T-helper 2 cell treated with Interferon-gamma antibody and Interleukin-4, amounts not matched to agents 100 ng/mL and 5 ng/mL, for 36 hours (primary cell): ENCODE measurements at regions not wholly inside any gene's neighbourhood (a gene's known extent, or its start where the extent isn't known, plus 50 kb on each side); places are given as distances from the start of the nearest gene placed in this dataset.

Source experiments
- intact Hi-C: fragments of 100-400 bp; cut with micrococcal nuclease; formaldehyde crosslinking; loops from one replicate; pipeline ENCODE4 v1.15.1; 2023

- intact Hi-C loops = no loop called here
Observed at GRCh38 chr7:45235905-45236304, 78.3 kb downstream of the RAMP3 start.

GRCh38 chr7:45236666-45237065, 79.1 kb downstream of the RAMP3 start:
- intact Hi-C loops = no loop called here

- intact Hi-C loops = no loop called here
Observed at GRCh38 chr7:45237788-45238461, 80.3 kb downstream of the RAMP3 start.

- intact Hi-C loops = no loop called here
Observed at GRCh38 chr7:45238806-45239205, 81.2 kb downstream of the RAMP3 start.

GRCh38 chr7:45239486-45239885, 81.9 kb downstream of the RAMP3 start:
- intact Hi-C loops = no loop called here

- intact Hi-C loops = no loop called here
Observed at GRCh38 chr7:45240273-45240771, 82.7 kb downstream of the RAMP3 start.

- intact Hi-C loops = no loop called here
Observed at GRCh38 chr7:45240926-45241325, 83.3 kb downstream of the RAMP3 start.

- intact Hi-C loops = no loop called here
Observed at GRCh38 chr7:45241339-45242109, 83.9 kb downstream of the RAMP3 start.

- intact Hi-C loops = no loop called here
Observed at GRCh38 chr7:45242261-45242660, 84.7 kb downstream of the RAMP3 start.

GRCh38 chr7:45242698-45243097, 85.1 kb downstream of the RAMP3 start:
- intact Hi-C loops = no loop called here

- intact Hi-C loops = no loop called here
Observed at GRCh38 chr7:45244981-45245380, 87.4 kb downstream of the RAMP3 start.

- intact Hi-C loops = no loop called here
Observed at GRCh38 chr7:45246339-45246738, 88.7 kb downstream of the RAMP3 start.

- intact Hi-C loops = no loop called here
Observed at GRCh38 chr7:45252248-45252647, 94.7 kb downstream of the RAMP3 start.

GRCh38 chr7:45252857-45253256, 95.3 kb downstream of the RAMP3 start:
- intact Hi-C loops = no loop called here

- intact Hi-C loops = no loop called here
Observed at GRCh38 chr7:45253368-45253767, 95.8 kb downstream of the RAMP3 start.

GRCh38 chr7:45255187-45255586, 97.6 kb downstream of the RAMP3 start:
- intact Hi-C loops = no loop called here

GRCh38 chr7:45256309-45256708, 98.7 kb downstream of the RAMP3 start:
- intact Hi-C loops = no loop called here

- intact Hi-C loops = no loop called here
Observed at GRCh38 chr7:45256775-45257174, 99.2 kb downstream of the RAMP3 start.

GRCh38 chr7:45257284-45257683, 99.7 kb downstream of the RAMP3 start:
- intact Hi-C loops = no loop called here

GRCh38 chr7:45258533-45259226, 101.1 kb downstream of the RAMP3 start:
- intact Hi-C loops = no loop called here

GRCh38 chr7:45259227-45259596, 101.6 kb downstream of the RAMP3 start:
- intact Hi-C loops = no loop called here

GRCh38 chr7:45259966-45260646, 102.5 kb downstream of the RAMP3 start:
- intact Hi-C loops = loop anchor here (1.0 to 10.0 kb wide), 2 partner anchors 106 to 595 kb away; no protein-coding TSS in a partner anchor
